ENCODE measurements at regions not wholly inside any gene's neighbourhood (a gene's known extent, or its start where the extent isn't known, plus 50 kb on each side); places are given as distances from the start of the nearest gene placed in this dataset.

DNA sequence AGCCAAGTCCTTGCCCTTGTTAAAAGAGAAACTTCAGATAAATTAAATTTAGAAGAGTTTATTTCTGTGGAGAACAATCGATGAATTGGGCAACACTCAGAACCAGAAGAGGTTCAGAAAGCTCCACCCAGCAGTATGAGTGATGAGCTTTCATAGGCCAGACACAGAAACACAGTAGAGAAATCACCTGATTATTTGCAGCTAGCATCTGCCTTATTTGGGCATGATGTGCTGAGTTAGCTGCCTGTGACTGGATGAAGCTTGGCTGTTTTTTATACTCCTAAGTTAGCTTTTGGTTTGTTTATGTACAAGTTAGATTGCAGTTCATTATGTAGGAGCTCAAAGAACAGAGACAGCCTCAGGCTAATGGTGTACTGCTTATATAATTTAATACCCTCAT is 269.5 kb upstream of the SESN3 start:
- TF ChIP-seq, protein P1, sequence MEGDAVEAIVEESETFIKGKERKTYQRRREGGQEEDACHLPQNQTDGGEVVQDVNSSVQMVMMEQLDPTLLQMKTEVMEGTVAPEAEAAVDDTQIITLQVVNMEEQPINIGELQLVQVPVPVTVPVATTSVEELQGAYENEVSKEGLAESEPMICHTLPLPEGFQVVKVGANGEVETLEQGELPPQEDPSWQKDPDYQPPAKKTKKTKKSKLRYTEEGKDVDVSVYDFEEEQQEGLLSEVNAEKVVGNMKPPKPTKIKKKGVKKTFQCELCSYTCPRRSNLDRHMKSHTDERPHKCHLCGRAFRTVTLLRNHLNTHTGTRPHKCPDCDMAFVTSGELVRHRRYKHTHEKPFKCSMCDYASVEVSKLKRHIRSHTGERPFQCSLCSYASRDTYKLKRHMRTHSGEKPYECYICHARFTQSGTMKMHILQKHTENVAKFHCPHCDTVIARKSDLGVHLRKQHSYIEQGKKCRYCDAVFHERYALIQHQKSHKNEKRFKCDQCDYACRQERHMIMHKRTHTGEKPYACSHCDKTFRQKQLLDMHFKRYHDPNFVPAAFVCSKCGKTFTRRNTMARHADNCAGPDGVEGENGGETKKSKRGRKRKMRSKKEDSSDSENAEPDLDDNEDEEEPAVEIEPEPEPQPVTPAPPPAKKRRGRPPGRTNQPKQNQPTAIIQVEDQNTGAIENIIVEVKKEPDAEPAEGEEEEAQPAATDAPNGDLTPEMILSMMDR (IDR thresholded peaks at IDR 0.05) = no peak
- no peak for TF ChIP-seq ZFX (IDR thresholded peaks at IDR 0.05; ENCODE audit: borderline replicate concordance)
